ENCODE measurements at regions not wholly inside any gene's neighbourhood (a gene's known extent, or its start where the extent isn't known, plus 50 kb on each side); places are given as distances from the start of the nearest gene placed in this dataset.

GRCh38 chr20:47956268-47956995 is 171.2 kb upstream of the SULF2 start:
- no peaks in the 10 kb centered on the region for H3K27me3 Mint-ChIP-seq (ENCODE audit: low read depth)
- DNase-seq (ENCODE audit: low read depth, low spot score) = no peak
- H3K27ac Mint-ChIP-seq (ENCODE audit: unreplicated experiment) = no peak overlapping the region
- peaks cover 26% of the 10 kb centered on the region for H3K4me1 Mint-ChIP-seq
- no peak overlapping the region for H3K4me3 Mint-ChIP-seq
- no peaks in the 10 kb centered on the region for H3K9me3 Mint-ChIP-seq
- TF ChIP-seq CTCF (conservative IDR thresholded peaks at IDR 0.05) = no peak
- no peaks in the 10 kb centered on the region for H3K36me3 Mint-ChIP-seq (ENCODE audit: low read depth)

GRCh38 chr20:47953471-47953870 is 168.2 kb upstream of the SULF2 start:
- Mint-ChIP-seq H3K27me3 (ENCODE audit: low read depth) (no peaks in the 10 kb centered on the region), H3K9me3 (no peaks in the 10 kb centered on the region), H3K4me3 (no peak overlapping the region), H3K27ac (ENCODE audit: unreplicated experiment) (no peak overlapping the region), H3K4me1 (peaks cover 38% of the 10 kb centered on the region), H3K36me3 (ENCODE audit: low read depth) (no peaks in the 10 kb centered on the region)
- no peak for DNase-seq (ENCODE audit: low read depth, low spot score)
- TF ChIP-seq CTCF (conservative IDR thresholded peaks at IDR 0.05) = no peak

GRCh38 chr20:47952023-47952564 is 166.8 kb upstream of the SULF2 start:
- Mint-ChIP-seq H3K9me3 (no peaks in the 10 kb centered on the region), H3K4me1 (peaks cover 38% of the 10 kb centered on the region), H3K36me3 (ENCODE audit: low read depth) (no peaks in the 10 kb centered on the region), H3K4me3 (no peak overlapping the region), H3K27ac (ENCODE audit: unreplicated experiment) (no peak overlapping the region), H3K27me3 (ENCODE audit: low read depth) (no peaks in the 10 kb centered on the region)
- DNase-seq (ENCODE audit: low read depth, low spot score) = no peak
- no peak for TF ChIP-seq CTCF (conservative IDR thresholded peaks at IDR 0.05)

- no peaks in the 10 kb centered on the region for H3K36me3 Mint-ChIP-seq (ENCODE audit: low read depth)
Measured at GRCh38 chr20:47951521-47951971, 166.3 kb upstream of the SULF2 start.

GRCh38 chr20:47950913-47951283 is 165.6 kb upstream of the SULF2 start:
- Mint-ChIP-seq H3K4me3 (no peak overlapping the region), H3K27me3 (ENCODE audit: low read depth) (no peaks in the 10 kb centered on the region), H3K27ac (ENCODE audit: unreplicated experiment) (no peak overlapping the region), H3K36me3 (ENCODE audit: low read depth) (no peaks in the 10 kb centered on the region), H3K9me3 (no peaks in the 10 kb centered on the region), H3K4me1 (peaks cover 29% of the 10 kb centered on the region)
- no peak for DNase-seq (ENCODE audit: low read depth, low spot score)
- no peak for TF ChIP-seq CTCF (conservative IDR thresholded peaks at IDR 0.05)

More at GRCh38 chr20:47951521-47951971, 166.3 kb upstream of the SULF2 start:
- no peak for DNase-seq (ENCODE audit: low read depth, low spot score)
- Mint-ChIP-seq H3K27me3 (ENCODE audit: low read depth) (no peaks in the 10 kb centered on the region), H3K9me3 (no peaks in the 10 kb centered on the region), H3K27ac (ENCODE audit: unreplicated experiment) (no peak overlapping the region), H3K4me3 (no peak overlapping the region), H3K4me1 (peaks cover 35% of the 10 kb centered on the region)
- no peak for TF ChIP-seq CTCF (conservative IDR thresholded peaks at IDR 0.05)
